Astrocyte (in vitro differentiated cells and primary cell): ENCODE measurements at regions not wholly inside any gene's neighbourhood (a gene's known extent, or its start where the extent isn't known, plus 50 kb on each side); places are given as distances from the start of the nearest gene placed in this dataset.

Source experiments
- CTCF ChIP-seq: IDR thresholded peaks from 2 replicates; pipeline ENCODE4 v1.5.1; 2011; ENCODE audit warnings: low read depth, mild to moderate bottlenecking, inconsistent platforms, low read length, moderate library complexity; ENCODE audit not compliant: insufficient read depth
- EZH2 ChIP-seq: IDR thresholded peaks from 2 replicates; pipeline ENCODE4 v1.6.1; 2012; ENCODE audit warnings: mild to moderate bottlenecking, low read length, inconsistent platforms; ENCODE audit not compliant: insufficient read depth

GRCh38 chrX:140292188-140292587 lies 212.7 kb downstream of the SOX3 start:
- TF ChIP-seq CTCF, result no peak
- no peak for TF ChIP-seq EZH2
